D721Med (cell line): ENCODE measurements at regions not wholly inside any gene's neighbourhood (a gene's known extent, or its start where the extent isn't known, plus 50 kb on each side); places are given as distances from the start of the nearest gene placed in this dataset.
"Not testable (repeated sequence)": the region's sequence is repeated elsewhere in the genome, so short reads cannot be mapped to it uniquely, and the experiment has no call there.

Experiments
- DNase-seq: peaks from one replicate; pipeline ENCODE4 v3.0.0; 2011; ENCODE audit warnings: low spot score; ENCODE audit not compliant: insufficient read length
- FAIRE-seq: peaks from 2 replicates; lab custom pipeline; 2011; peaks lifted over from hg19 to GRCh38; lab: Jason Lieb, UNC
- TF ChIP-seq, protein P1 (sequence below): IDR thresholded peaks from 2 replicates; pipeline ENCODE4 v1.5.1; 2012; ENCODE audit warnings: mild to moderate bottlenecking, control low read depth; ENCODE audit not compliant: insufficient read depth; ENCODE audit errors: missing control alignments

DNA sequence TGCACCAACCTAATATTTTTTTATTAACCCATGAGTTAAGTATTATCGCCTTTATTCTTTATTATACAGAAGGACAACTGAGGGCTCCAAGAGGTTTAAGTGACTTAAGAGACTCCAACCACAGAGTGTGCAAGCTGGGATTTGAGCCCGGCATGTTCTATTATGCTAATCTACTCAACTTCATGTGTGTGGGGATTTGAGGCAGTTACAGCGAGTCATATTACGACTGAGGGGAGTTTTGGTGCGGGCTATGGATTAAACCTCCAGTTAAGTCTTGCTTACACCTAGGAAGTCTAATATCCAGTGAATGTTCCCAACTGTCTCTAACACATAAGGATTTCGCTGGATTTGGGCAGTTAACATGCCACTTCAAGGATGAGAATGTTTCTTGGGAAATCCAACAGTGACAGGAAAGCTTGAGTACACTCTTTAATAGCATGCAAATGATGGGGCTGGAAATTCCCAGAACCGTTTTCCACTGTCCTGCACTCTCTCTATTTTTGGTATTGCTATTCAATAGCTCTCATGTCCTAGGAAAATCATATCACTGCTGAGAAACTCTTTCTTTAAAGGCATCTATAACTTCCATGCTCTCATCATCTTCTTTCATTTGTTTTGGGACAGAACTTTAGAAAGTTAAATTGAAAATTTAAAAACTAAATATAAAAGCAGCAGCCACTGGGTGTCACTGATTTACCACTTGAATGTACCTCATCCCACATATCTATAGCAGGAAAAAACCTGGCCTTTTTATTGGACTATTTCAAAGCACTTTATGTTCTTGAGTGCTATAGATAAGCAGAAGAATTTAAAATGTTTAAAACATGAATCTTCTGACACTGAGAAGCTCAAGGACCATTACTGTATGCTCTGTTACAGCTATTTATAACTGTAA is 165.1 kb upstream of the TTC29 start:
- TF ChIP-seq, protein P1, sequence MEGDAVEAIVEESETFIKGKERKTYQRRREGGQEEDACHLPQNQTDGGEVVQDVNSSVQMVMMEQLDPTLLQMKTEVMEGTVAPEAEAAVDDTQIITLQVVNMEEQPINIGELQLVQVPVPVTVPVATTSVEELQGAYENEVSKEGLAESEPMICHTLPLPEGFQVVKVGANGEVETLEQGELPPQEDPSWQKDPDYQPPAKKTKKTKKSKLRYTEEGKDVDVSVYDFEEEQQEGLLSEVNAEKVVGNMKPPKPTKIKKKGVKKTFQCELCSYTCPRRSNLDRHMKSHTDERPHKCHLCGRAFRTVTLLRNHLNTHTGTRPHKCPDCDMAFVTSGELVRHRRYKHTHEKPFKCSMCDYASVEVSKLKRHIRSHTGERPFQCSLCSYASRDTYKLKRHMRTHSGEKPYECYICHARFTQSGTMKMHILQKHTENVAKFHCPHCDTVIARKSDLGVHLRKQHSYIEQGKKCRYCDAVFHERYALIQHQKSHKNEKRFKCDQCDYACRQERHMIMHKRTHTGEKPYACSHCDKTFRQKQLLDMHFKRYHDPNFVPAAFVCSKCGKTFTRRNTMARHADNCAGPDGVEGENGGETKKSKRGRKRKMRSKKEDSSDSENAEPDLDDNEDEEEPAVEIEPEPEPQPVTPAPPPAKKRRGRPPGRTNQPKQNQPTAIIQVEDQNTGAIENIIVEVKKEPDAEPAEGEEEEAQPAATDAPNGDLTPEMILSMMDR = peak; percentile 22
- DNase-seq = peak; percentile 23
- FAIRE-seq = no peak

DNA sequence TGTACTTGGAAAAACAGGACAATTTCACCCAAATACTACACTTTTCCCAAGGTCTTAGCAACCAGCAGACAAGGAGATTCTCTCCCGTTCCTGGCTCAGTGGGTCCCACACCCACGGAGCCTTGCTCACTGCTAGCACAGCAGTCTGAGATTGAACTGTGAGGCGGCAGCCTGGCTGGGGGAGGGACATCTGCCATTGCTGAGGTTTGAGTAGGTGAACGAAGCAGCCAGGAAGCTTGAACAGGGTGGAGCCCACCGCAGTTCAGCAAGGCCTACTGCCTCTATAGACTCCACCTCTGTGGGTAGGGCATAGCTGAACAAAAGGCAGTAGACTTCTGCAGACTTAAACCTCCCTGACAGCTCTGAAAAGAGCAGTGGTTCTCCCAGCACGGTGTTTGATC is 166.5 kb upstream of the TTC29 start:
- FAIRE-seq, DNase-seq: not testable (repeated sequence)

- FAIRE-seq (no peak), DNase-seq (no peak)
These were observed 171.8 kb upstream of the TTC29 start for GRCh38 chr4:147117431-147117830.

DNA sequence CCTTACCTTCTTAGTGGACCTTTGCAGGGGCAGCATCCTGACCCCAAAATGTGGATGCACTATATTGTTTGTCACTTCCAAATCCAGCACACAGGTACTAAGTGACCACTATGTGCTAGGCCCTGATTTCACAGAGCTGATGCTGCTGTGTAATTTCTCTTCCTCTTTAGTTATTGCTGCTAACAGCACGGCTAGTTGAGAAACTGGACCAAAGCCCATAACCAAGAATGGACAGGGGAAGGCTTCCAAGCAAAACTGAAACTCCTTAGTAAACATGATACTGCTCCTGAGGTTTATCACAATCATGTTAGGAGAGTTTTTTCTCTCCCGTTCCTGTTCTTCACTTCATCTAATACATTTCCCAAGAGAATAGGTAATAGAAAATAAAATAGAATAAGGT is 172.9 kb upstream of the TTC29 start:
- DNase-seq (no peak), FAIRE-seq (no peak)
- TF ChIP-seq, protein P1 = no peak

More at GRCh38 chr4:147117431-147117830, 171.8 kb upstream of the TTC29 start:
- TF ChIP-seq, protein P1 = no peak

DNA sequence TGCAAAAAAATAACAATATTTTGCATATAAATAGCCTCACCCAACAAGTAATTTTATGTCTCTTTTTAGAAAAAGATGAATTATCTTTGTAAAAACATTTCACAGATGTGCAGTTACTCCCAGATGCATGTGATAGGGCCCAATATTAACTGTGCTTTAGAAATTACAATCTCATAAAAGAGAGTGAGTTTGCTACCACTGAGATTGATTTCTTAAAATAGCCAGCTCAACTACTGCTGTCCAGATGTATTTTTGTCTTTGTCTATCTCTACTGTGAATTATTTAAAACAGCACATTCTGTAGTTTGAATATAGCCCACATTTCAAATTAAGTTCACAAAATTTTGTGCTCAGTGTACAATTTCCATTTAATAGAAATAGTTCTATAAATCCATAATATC is 177.0 kb upstream of the TTC29 start:
- no peak for DNase-seq
- FAIRE-seq = no peak

GRCh38 chr4:147123146-147123545 is 177.5 kb upstream of the TTC29 start:
- TF ChIP-seq, protein P1 = no peak
- FAIRE-seq = no peak

More for the DNA sequence above, 177.0 kb upstream of the TTC29 start:
- TF ChIP-seq, protein P1 = no peak

GRCh38 chr4:147128787-147129186 is 183.1 kb upstream of the TTC29 start:
- TF ChIP-seq, protein P1 = no peak
- DNase-seq (no peak), FAIRE-seq (no peak)

More at GRCh38 chr4:147123146-147123545, 177.5 kb upstream of the TTC29 start:
- no peak for DNase-seq
